ENCODE measurements at regions not wholly inside any gene's neighbourhood (a gene's known extent, or its start where the extent isn't known, plus 50 kb on each side); places are given as distances from the start of the nearest gene placed in this dataset.

GRCh38 chr19:28425046-28425931 lies 787.7 kb downstream of the UQCRFS1 start:
- no peak for FAIRE-seq
- no TSS peak for BruUV-seq (replicated peaks)
- ChIA-PET POLR2A (no interaction called here), RAD21 (ENCODE audit: unreplicated experiment) (interaction anchor here (0.9 to 4.1 kb wide), 4 partner anchors 12 to 31 kb away, joined by 3 to 11 read pairs (median 3); no protein-coding TSS in a partner anchor), SMC1A (ENCODE audit: uncharacterized antibody, unreplicated experiment) (no interaction called here), CTCF (interaction anchor here (0.8 kb wide), 1 partner anchor 17 kb away, joined by 6 read pairs; no protein-coding TSS in a partner anchor)
- TF ChIP-seq STAT3 (IDR thresholded peaks at IDR 0.05; ENCODE audit: low read depth, low read length) = no peak
- no peak for TF ChIP-seq NFIC (IDR thresholded peaks at IDR 0.05; ENCODE audit: low read depth, low read length)
- no peak for TF ChIP-seq POLR2A (IDR thresholded peaks at IDR 0.05; ENCODE audit: low read depth, low read length)
- TF ChIP-seq NFXL1 (IDR thresholded peaks at IDR 0.05; ENCODE audit: borderline replicate concordance) = no peak
- no peaks in the 10 kb centered on the region for H3K27me3 ChIP-seq (replicated peaks in 1 of 2; ENCODE audit: control insufficient read depth in 2 of 2, insufficient read depth in 2 of 2, low read length in 1 of 2)
- intact Hi-C loops (cut with micrococcal nuclease; ENCODE audit: unreplicated experiment) (no loop called here), in situ Hi-C loops (cut with MboI) (no loop called here)
- H3K4me2 ChIP-seq (ENCODE audit: control insufficient read depth, insufficient read depth) = no peak overlapping the region
- 28% methylated on average over 13 of the region's 13 CpGs for WGBS (ENCODE audit: insufficient coverage, insufficient replicate concordance, low lambda C conversion rate, missing lambda C conversion rate)
- no peak overlapping the region for H3K27ac ChIP-seq (ENCODE audit: control insufficient read depth, insufficient read depth)
- no peaks in the 10 kb centered on the region for H4K20me1 ChIP-seq (ENCODE audit: control insufficient read depth, insufficient read depth)
- ATAC-seq = no peak
- no peak overlapping the region for H3K4me3 ChIP-seq
- H3K9me3 ChIP-seq (replicated peaks; ENCODE audit: control insufficient read depth, insufficient read depth, low read length) = no peaks in the 10 kb centered on the region; the same call in 2 of the 3 replicates
- H3K36me3 ChIP-seq (ENCODE audit: control insufficient read depth in 2 of 2, insufficient read depth in 2 of 2, low read length in 1 of 2) = no peaks in the 10 kb centered on the region
- H3K9ac ChIP-seq (ENCODE audit: control insufficient read depth, insufficient read depth, low read length) = no peak overlapping the region
- no peak overlapping the region for H2AFZ ChIP-seq (ENCODE audit: control insufficient read depth, low read depth, low read length)
- DNase-seq (ENCODE audit: low read depth, low spot score) = no peak
- no peaks in the 10 kb centered on the region for H3K4me1 ChIP-seq (ENCODE audit: control insufficient read depth, insufficient read depth, low read length)
- H3K79me2 ChIP-seq (ENCODE audit: control insufficient read depth, insufficient read depth, low read length) = no peaks in the 10 kb centered on the region

- ChIA-PET RAD21 (ENCODE audit: unreplicated experiment) (interaction anchor here (0.9 to 4.1 kb wide), 5 partner anchors 13 to 44 kb away, joined by 3 to 11 read pairs (median 3); no protein-coding TSS in a partner anchor), CTCF (interaction anchor here (0.8 kb wide), 1 partner anchor 17 kb away, joined by 6 read pairs; no protein-coding TSS in a partner anchor), SMC1A (ENCODE audit: uncharacterized antibody, unreplicated experiment) (interaction anchor here (1.4 kb wide), 1 partner anchor 24 kb away, joined by 3 read pairs; no protein-coding TSS in a partner anchor), POLR2A (interaction anchor here (0.9 kb wide), 1 partner anchor 11 kb away, joined by 3 read pairs; no protein-coding TSS in a partner anchor)
- H3K27ac ChIP-seq (ENCODE audit: control insufficient read depth, insufficient read depth) = no peak overlapping the region
- ATAC-seq (no peak), DNase-seq (ENCODE audit: low read depth, low spot score) (no peak), FAIRE-seq (no peak)
- no peak for TF ChIP-seq PKNOX1 (IDR thresholded peaks at IDR 0.05)
- no peak for TF ChIP-seq IKZF1 (conservative IDR thresholded peaks at IDR 0.05)
- no peak for TF ChIP-seq BHLHE40 (IDR thresholded peaks at IDR 0.05; ENCODE audit: borderline replicate concordance in 1 of 2, low read depth in 2 of 2, low read length in 1 of 2)
- no peak for TF ChIP-seq EZH2 (IDR thresholded peaks at IDR 0.05; ENCODE audit: borderline replicate concordance, control insufficient read depth, low read depth, low read length)
- TF ChIP-seq MAX (IDR thresholded peaks at IDR 0.05; ENCODE audit: low read depth, low read length) = no peak
- no peaks in the 10 kb centered on the region for H3K4me1 ChIP-seq (ENCODE audit: control insufficient read depth, insufficient read depth, low read length)
- no peaks in the 10 kb centered on the region for H4K20me1 ChIP-seq (ENCODE audit: control insufficient read depth, insufficient read depth)
- no peaks in the 10 kb centered on the region; the same call in 2 of the 3 replicates for H3K9me3 ChIP-seq (replicated peaks; ENCODE audit: control insufficient read depth, insufficient read depth, low read length)
- H3K79me2 ChIP-seq (ENCODE audit: control insufficient read depth, insufficient read depth, low read length) = no peaks in the 10 kb centered on the region
- H3K4me2 ChIP-seq (ENCODE audit: control insufficient read depth, insufficient read depth) = no peak overlapping the region
- in situ Hi-C loops (cut with MboI) (no loop called here), intact Hi-C loops (cut with micrococcal nuclease; ENCODE audit: unreplicated experiment) (no loop called here)
- H3K9ac ChIP-seq (ENCODE audit: control insufficient read depth, insufficient read depth, low read length) = no peak overlapping the region
- no peak overlapping the region for H3K4me3 ChIP-seq
- no peaks in the 10 kb centered on the region for H3K36me3 ChIP-seq (ENCODE audit: control insufficient read depth in 2 of 2, insufficient read depth in 2 of 2, low read length in 1 of 2)
- no peaks in the 10 kb centered on the region for H3K27me3 ChIP-seq (replicated peaks in 1 of 2; ENCODE audit: control insufficient read depth in 2 of 2, insufficient read depth in 2 of 2, low read length in 1 of 2)
- no TSS peak for BruUV-seq (replicated peaks)
- H2AFZ ChIP-seq (ENCODE audit: control insufficient read depth, low read depth, low read length) = no peak overlapping the region
- WGBS (ENCODE audit: insufficient coverage, insufficient replicate concordance, low lambda C conversion rate, missing lambda C conversion rate) = 42% methylated on average over 4 of the region's 4 CpGs
These were observed 788.3 kb downstream of the UQCRFS1 start for GRCh38 chr19:28424662-28425045.
